ENCODE measurements at regions not wholly inside any gene's neighbourhood (a gene's known extent, or its start where the extent isn't known, plus 50 kb on each side); places are given as distances from the start of the nearest gene placed in this dataset.
A peak's percentile ranks its signal among the peaks of the same experiment; 100 is the strongest.

- Mint-ChIP-seq H3K27me3 (ENCODE audit: unreplicated experiment) (peaks cover 2% of the 10 kb centered on the region), H3K27ac (ENCODE audit: unreplicated experiment) (peak overlapping the region; percentile 77), H3K4me1 (ENCODE audit: low read depth, unreplicated experiment) (peaks cover 10% of the 10 kb centered on the region), H3K9me3 (ENCODE audit: unreplicated experiment) (no peaks in the 10 kb centered on the region), H3K36me3 (ENCODE audit: unreplicated experiment) (no peaks in the 10 kb centered on the region), H3K4me3 (ENCODE audit: unreplicated experiment) (no peak overlapping the region)
- no peak for DNase-seq
- no peak for TF ChIP-seq CTCF (IDR thresholded peaks at IDR 0.05; ENCODE audit: partially characterized antibody, unreplicated experiment)
Observed at GRCh38 chr6:103799971-103800670, 1059.6 kb downstream of the HACE1 start.

GRCh38 chr6:103798166-103798565 lies 1061.6 kb downstream of the HACE1 start:
- no peak for TF ChIP-seq CTCF (IDR thresholded peaks at IDR 0.05; ENCODE audit: partially characterized antibody, unreplicated experiment)
- Mint-ChIP-seq H3K36me3 (ENCODE audit: unreplicated experiment) (no peaks in the 10 kb centered on the region), H3K4me1 (ENCODE audit: low read depth, unreplicated experiment) (peaks cover 10% of the 10 kb centered on the region), H3K4me3 (ENCODE audit: unreplicated experiment) (no peak overlapping the region), H3K27me3 (ENCODE audit: unreplicated experiment) (peaks cover 2% of the 10 kb centered on the region), H3K27ac (ENCODE audit: unreplicated experiment) (peak overlapping the region; percentile 52), H3K9me3 (ENCODE audit: unreplicated experiment) (no peaks in the 10 kb centered on the region)
- DNase-seq = no peak

- Mint-ChIP-seq H3K36me3 (ENCODE audit: unreplicated experiment) (no peaks in the 10 kb centered on the region), H3K27me3 (ENCODE audit: unreplicated experiment) (peaks cover 2% of the 10 kb centered on the region), H3K27ac (ENCODE audit: unreplicated experiment) (peak overlapping the region; percentile 65), H3K4me1 (ENCODE audit: low read depth, unreplicated experiment) (peaks cover 10% of the 10 kb centered on the region), H3K4me3 (ENCODE audit: unreplicated experiment) (no peak overlapping the region), H3K9me3 (ENCODE audit: unreplicated experiment) (no peaks in the 10 kb centered on the region)
- TF ChIP-seq CTCF (IDR thresholded peaks at IDR 0.05; ENCODE audit: partially characterized antibody, unreplicated experiment) = peak; percentile 67
- no peak for DNase-seq
Observed at GRCh38 chr6:103797738-103798137, 1062.0 kb downstream of the HACE1 start.

GRCh38 chr6:103791458-103791857 lies 1068.3 kb downstream of the HACE1 start:
- DNase-seq = no peak
- Mint-ChIP-seq H3K4me1 (ENCODE audit: low read depth, unreplicated experiment) (no peaks in the 10 kb centered on the region), H3K9me3 (ENCODE audit: unreplicated experiment) (no peaks in the 10 kb centered on the region), H3K27ac (ENCODE audit: unreplicated experiment) (no peak overlapping the region), H3K27me3 (ENCODE audit: unreplicated experiment) (no peaks in the 10 kb centered on the region), H3K4me3 (ENCODE audit: unreplicated experiment) (no peak overlapping the region), H3K36me3 (ENCODE audit: unreplicated experiment) (no peaks in the 10 kb centered on the region)
- no peak for TF ChIP-seq CTCF (IDR thresholded peaks at IDR 0.05; ENCODE audit: partially characterized antibody, unreplicated experiment)

GRCh38 chr6:103784117-103784516 lies 1075.6 kb downstream of the HACE1 start:
- H3K4me1 Mint-ChIP-seq (ENCODE audit: low read depth, unreplicated experiment) = no peaks in the 10 kb centered on the region
- no peak for DNase-seq
- no peaks in the 10 kb centered on the region for H3K27me3 Mint-ChIP-seq (ENCODE audit: unreplicated experiment)
- TF ChIP-seq CTCF (IDR thresholded peaks at IDR 0.05; ENCODE audit: partially characterized antibody, unreplicated experiment) = no peak
- H3K36me3 Mint-ChIP-seq (ENCODE audit: unreplicated experiment) = no peaks in the 10 kb centered on the region
- H3K27ac Mint-ChIP-seq (ENCODE audit: unreplicated experiment) = no peak overlapping the region
- no peak overlapping the region for H3K4me3 Mint-ChIP-seq (ENCODE audit: unreplicated experiment)
- H3K9me3 Mint-ChIP-seq (ENCODE audit: unreplicated experiment) = no peaks in the 10 kb centered on the region

Data from glutamatergic neuron (in vitro differentiated cells).